Effector CD4-positive, alpha-beta T cell (primary cell): ENCODE measurements at regions not wholly inside any gene's neighbourhood (a gene's known extent, or its start where the extent isn't known, plus 50 kb on each side); places are given as distances from the start of the nearest gene placed in this dataset.
A peak's percentile ranks its signal among the peaks of the same experiment; 100 is the strongest.
"Not testable (repeated sequence)": the region's sequence is repeated elsewhere in the genome, so short reads cannot be mapped to it uniquely, and the experiment has no call there.

Source experiments
- DNase-seq: peaks from one replicate; pipeline ENCODE4 v3.0.0-alpha.2; 2020

DNA sequence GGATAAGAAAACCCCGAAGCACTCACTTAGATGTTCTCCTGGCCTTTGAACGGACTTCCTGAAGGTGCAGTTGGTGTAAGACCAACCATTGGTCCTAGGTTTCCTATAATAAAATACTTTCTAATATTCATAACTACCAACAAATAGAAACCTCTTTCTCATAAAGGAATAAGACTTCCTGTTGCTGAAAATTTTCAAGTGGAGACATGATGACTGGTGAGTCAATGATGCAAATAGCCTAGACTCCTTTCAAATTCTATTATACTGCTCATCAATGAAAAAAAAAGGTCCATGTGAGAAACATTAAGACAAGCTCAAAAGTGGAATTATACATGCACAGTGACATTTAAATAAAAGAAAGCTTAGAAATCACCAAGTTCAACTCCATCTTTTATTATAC is 862.8 kb downstream of the FAM181B start:
- no peak for DNase-seq

DNA sequence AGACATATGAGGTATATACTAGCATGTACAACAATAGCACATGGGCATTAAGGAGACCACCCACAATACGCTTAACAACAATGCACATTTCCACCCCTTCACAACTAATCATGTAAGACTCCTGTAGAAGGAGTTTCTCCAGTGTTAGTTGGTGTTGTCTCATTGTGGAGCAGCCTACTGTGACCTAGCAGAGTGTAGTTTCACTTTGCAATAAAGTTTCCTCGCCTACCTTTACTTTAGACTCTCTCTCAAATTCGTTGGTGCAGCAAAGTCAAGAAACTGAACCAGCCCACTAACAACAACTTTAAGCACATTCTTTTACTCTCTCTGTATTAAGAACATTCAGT is 863.6 kb downstream of the FAM181B start:
- DNase-seq: no peak

DNA sequence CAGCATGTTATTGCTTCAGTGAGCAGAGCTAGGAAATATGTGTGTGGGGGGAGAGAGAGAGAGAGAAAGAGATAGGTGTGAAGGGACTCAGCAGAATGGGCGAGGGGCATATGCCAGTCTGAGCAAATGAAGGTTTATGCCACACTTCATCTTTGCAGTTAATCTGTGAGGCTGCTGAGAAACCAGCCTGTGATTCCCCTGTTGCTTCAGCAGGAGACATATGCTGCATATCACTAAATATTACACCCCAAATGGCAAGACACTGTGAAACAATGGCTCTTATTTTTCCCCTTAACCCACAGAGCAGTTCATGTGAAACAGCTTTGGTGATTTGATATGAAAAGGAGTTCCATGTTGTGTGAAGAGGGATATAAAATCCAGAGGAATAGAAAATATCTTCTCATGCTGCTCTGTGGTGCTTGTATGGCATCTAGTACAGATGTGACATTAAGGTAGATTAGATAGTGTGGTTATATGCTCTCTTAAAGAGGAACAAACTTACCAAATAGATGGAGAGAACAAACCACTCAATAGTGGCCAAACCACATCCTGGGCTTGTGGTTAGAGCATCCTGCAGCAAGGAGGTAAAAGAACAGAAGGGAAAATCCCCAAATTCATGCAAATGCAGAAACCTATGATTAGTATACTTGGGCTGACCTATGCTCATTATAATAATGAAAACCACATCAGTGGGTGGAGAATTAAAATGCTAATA is 864.2 kb downstream of the FAM181B start:
- peak; percentile 76 for DNase-seq

DNA sequence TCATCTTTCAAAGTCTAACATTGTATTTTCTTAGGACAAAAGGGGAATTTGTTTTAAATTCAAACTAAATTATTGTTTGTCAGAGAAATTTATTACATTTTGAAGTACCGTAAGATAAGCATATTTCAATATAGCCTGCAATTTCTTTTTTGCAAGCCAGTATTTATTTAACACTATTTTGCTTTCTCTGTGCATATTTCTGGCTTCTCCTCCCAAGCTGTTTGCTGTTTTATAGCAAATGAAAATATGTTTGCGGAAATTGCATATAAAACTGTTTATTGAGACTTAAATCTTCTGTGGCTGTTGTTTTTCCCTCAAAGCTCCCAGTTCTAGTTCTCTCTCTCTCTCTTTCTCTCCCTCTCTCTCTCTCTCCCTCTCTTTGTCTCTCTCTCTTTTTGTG is 866.8 kb downstream of the FAM181B start:
- no peak for DNase-seq

DNA sequence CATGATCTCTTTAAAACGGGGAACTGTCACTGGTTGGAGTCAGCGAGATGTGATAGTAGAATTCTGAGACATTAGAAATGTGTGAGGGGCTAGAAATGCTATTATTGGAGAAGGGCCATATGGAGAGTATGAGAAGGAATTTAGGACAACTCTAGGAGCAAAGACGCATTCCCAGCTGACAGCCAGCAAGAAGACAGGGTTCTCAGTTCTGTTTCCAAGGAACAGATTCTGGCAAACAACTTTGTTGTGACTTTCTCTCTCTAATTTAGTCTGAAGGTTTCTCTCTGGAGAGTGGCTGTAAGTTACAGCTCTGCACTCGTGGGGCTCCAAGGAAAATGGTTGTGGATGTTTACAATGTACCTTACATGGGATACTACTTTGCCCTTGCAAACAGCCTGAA is 876.3 kb downstream of the FAM181B start:
- no peak for DNase-seq

DNA sequence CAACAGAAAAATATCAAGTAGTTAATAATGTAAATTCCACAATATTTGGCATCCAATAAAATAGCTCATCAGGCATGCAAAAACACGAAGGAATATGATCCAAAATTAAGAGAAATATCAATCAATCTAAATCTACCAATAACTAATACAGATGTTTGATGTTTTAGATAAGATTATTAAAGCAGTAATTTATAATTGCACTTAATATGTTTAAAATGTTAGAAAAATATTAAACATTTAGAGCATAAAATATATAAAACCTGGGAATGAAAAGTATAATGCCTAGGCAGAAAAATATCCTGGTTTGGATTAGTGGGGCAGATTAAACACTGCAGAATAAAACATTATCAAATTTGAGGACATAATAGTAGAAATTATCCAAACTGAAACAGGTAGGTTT is 879.9 kb downstream of the FAM181B start:
- DNase-seq: no peak

DNA sequence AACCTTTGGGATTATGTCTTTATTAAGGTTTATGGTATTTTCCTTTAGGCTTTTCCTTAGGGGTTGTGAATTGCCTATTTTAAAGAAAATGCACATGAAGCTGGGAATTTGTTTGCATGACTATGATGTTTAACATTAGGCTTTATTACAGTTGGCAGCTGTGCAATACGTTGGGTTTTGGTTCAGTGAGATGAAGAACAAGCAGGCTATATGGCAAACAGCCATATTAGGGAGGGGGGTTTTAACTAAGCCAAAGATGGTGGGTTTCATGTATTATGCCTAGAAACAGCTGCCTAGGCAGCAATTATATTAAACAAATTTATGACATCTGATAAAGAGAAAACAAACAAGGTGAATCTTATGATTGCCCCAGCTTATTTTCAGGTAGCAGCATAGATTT is 880.8 kb downstream of the FAM181B start:
- no peak for DNase-seq

DNA sequence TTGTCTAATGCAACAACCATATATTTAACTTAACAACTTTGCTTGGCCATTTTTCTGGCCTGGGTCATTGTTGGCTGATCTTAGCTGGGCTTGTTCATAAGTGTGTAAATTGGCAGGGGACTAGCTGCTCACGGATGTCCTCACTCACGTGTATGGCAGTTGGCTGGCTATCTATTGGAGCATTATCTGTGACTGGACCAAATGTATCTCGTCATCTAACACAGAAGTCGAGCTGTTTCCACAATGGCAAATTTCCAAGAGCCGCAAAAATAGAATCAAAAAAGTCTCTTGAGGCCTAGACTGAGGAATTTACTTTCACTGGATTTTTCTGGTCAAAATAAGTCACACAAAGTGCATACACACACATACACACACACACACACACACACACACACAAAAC is 893.3 kb downstream of the FAM181B start:
- DNase-seq: no peak

DNA sequence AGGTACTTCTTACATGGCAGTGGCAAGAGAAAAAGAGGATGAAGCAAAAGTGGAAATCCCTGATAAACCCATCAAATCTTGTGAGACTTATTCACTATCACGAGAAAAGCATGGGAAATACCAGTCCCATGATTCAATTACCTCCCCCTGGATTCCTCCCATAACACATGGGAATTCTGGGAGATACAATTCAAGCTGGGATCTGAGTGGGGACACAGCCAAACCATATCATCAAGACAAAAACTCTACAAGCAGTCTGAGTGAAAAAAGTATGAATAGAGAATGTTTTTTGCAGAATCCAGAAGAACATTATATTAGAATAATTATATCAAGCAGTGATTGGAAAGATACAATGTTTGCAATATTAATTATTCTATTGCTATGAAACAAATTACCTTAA is 893.7 kb downstream of the FAM181B start:
- no peak for DNase-seq

DNA sequence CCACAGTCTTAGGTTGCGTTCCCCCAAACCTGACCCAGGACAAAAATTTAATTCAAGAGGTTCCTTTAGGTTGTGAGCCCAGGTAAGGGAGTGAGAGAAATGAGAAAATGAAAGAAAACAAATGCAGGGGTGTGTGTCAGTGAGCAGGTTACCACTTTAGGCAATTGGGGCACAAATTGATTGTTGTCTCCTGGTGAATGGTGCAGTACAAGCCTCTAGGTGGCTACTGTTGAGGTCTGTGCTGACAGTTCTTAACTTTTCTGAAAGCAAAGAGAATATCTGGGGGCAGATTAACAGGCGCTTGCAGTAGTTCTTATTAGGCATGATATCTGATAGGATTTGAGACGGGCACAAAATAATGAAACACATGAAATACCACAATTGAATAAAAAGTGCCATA is 894.6 kb downstream of the FAM181B start:
- no peak for DNase-seq

DNA sequence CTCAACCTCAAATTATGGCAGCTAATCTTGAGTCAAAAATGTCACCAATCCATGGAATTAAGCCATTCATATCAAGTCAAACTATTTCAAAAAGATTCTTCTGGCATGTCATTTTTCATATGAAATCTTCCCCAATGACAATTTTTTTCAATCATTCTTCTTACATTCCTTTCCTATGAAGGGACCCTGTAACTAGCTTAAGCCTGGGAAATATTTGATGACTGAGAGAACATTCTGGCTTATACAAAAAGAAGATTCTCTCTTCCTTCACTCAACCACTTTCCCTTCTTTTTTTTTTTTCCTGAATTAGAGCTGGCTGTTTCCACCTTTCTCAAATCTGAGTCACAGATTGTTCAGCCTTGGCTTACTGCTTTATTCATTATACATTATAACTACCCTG is 903.7 kb downstream of the FAM181B start:
- no peak for DNase-seq

DNA sequence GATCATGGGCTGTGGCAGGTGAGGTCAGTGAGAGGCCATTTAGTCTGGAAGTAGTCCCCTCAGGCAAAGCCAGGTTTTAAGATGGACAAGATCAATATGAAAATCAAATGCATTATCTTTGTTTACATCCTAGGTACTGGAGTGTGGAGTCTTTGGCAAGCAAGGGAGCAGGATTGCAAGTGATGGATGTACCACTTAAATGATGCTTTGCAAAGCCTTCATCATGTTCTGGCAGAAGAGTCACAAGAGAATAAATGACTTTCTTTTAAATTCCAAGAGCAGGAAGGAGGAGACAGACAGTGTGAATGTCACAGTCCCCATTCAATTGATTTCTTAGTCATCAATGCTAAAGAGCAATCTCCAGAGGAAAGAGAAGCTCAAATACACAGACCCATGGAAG is 908.3 kb downstream of the FAM181B start:
- no peak for DNase-seq

DNA sequence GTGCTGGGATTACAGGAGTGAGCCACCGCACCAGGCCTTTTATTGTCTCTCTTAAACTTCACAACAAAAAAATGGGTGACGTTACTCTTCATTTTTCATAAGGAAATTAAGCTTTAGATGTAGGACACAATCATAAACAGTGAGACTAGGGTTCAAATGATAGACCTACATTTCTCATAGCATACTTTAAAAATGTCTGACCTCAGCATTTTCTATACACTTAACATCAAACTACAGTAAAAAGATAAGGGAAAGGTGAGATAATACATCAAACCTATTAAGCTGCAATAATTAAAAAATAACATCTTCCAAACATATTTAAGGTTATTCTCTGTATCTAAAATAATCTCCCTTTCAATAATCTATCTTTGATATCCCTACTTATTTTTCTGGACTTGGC is 914.2 kb downstream of the FAM181B start:
- DNase-seq: no peak

DNA sequence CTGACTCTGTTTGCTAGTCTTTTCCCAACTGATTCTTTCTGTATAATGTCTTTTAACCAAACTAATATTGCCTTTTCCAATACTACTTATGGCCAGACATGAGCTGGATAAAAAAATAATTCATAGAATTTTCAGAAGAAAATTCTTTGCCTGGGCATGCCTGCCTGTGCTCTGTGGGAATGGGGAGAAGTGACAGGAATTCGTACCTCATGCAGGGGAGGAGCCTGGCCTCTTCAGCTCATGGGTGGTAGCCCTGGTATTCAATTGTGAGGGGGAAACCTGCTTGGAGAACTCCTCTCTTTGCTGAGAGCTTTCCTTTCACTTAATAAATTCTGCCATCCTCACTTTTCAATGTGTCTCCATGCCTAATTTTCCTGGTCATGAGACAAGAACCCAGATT is 928.8 kb downstream of the FAM181B start:
- no peak for DNase-seq

DNA sequence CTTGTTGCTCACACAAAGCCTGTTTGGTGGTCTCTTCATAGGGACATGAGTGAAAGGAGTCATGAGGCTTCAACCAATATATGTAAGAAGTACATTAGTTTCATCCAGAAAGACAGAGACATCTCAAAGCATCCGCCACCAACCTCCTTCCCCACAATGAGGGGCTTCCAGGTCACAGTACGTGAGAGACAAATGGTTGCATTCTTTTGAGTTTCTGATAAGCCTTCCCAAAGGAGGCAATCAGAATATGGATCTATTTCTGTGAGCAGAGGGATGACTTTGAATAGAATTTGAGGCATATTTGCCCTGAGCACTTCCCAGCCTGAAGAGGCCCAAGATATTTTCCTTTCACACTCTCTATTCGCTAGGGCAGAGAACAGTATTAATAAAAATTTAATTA is 931.1 kb downstream of the FAM181B start:
- no peak for DNase-seq

DNA sequence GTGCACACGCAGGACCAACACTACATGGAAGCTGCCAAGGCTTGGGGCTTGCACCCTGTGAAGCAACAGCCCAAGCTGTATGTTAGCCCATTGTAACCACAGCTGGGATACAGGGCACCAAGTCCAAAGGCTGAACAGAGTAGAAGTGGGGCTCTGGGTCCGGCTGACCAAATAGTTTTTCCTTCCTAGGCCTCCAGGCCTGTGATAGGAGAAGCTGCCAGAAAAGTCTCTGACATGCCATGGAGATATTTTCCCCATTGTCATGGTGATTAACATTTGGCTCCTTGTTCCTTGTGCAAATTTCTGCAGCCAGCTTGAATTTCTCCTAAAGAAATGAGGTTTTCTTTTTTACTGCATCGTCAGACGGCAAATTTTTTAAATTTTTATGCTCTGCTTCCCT is 941.2 kb downstream of the FAM181B start:
- DNase-seq: no peak

DNA sequence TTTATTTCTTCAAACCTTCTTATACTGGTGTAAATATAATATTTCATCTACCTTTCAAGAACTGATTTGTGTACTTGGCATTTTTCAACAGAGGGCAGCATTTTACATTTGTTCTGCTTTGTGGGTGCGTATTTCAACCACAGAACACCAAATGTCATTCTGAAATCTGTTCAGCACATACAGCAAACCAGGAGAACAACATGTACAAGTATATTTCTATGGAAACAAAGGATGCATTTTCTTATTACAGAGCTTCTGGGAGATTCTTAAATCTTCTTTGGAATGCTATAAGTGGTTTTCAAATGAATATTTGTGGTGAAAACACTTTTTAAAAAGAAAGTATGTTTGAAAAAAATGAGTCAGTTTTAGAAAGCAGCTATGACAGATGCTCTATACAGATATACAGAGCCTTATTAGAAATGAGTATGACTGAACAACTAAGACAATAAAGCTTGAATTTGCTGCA is 946.0 kb downstream of the FAM181B start:
- no peak for DNase-seq

DNA sequence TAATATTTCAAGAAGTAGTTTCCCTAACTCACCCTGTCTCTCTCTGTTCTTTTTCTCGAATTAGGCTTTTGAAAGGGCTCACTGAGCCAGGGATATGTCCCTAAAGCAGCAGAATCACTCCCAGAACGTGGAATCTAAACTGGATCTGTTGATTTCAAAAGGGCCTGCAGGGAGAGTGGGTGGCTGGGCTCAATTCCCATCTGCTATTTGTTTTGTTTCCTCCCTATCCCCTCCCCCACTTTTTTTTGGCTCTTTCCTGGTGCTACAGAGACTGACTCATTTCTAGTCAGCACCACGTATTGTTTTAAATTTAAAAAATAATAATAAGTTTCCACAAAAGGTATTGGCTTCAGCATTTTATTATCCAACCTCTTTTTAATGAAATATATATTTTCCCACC is 961.5 kb downstream of the FAM181B start:
- no peak for DNase-seq

DNA sequence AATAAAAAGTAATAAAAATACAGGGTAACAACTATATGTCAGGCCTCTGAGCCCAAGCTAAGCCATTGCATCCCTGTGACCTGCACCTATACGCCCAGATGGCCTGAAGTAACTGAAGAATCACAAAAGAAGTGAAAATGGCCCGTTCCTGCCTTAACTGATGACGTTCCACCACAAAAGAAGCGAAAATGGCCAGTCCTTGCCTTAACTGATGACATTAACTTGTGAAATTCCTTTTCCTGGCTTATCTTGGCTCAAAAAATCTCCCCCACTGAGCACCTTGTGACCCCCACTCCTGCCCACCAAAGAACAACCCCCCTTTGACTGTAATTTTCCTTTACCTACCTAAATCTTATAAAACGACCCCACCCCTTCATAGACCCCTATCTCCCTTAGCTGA is 963.8 kb downstream of the FAM181B start:
- DNase-seq: not testable (repeated sequence)

DNA sequence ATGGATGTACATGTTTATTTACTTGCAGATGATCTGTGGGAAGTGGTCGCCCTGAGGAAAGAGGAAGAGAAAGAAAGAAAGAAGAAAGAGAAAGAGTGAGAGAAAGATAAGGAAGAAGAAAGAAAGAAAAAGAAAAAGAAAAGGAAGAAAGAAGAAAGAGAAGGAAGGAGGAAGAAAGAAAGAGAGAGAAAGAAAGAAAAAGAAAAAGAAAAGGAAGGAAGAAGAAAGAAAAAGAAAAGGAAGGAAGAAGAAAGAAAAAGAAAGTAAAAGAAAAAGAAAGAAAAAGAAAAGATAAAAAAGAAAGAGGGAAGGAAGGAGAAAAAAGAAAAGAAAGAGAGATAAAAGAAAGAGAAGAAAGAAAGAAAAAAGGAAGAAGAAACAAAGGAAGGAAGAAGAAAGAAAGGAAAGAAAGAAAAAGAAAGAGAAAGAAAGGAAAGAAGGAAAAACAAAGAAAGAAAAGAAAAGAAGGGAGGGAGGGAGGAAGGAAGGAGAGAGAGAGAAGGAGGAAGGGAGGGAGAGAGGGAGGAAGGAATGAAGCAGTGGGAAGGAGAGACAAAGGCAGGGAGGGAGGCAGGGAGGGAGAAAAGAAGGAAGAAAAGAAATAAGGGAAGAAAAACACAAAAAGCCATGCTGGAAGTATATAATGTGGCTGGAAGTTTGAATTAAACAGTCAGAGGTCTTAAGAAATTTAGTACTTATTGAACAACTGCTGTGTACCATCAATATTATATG is 976.6 kb downstream of the FAM181B start:
- DNase-seq: no peak

DNA sequence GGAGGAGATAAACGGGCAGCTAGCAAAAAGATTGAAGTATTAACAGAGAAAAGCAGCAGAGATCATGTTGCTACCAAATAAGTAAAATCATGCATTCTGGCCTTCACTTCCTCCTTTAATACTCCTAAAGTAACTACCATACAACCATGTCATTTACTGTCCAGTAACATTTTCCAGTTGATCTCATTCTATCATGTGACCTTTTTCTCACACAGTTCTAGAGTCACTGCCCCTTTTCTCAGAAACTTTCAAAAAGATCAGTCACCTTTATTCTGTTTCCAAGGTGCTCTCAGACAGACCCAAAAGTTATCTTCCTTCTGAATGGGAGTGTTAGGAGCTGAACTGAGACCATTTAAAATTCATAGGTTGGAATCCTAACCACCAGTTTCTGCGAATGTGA is 984.4 kb downstream of the FAM181B start:
- no peak for DNase-seq

DNA sequence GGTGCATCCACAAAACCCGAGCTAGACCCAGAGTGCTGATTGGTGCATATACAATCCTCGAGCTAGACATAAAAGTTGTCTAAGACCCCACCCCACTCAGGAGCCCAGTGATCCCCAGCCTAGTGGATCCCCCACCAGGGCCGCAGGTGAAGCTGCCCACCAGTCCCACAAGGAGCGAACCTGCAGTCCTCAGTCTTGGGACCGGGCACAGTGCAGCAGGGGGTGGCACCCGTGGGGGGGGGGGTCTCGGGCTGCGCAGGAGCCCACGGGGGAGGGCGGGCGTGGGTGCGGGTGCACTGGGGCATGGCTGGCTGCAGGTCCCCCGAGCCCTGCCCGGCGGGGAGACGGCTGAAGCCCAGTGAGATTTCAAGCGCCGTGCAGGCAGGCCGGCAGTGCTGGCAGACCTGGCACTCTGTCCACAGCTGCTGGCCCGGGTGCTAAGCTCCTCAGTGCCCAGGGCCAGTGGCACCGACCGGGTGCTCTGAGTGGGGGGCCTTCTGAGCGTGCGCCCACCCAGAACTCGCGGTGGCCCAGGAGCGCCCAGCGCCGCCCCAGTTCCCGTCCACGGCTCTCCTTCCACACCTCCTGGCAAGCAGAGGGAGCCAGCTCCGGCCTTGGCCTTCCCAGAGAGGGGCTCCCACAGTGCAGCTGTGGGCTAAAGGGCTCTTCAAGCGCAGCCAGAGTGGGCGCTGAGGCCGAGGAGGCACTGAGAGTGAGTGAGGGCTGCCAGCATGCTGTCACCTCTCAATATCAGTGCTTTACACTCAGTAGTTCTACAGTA is 989.1 kb downstream of the FAM181B start:
- no peak for DNase-seq

DNA sequence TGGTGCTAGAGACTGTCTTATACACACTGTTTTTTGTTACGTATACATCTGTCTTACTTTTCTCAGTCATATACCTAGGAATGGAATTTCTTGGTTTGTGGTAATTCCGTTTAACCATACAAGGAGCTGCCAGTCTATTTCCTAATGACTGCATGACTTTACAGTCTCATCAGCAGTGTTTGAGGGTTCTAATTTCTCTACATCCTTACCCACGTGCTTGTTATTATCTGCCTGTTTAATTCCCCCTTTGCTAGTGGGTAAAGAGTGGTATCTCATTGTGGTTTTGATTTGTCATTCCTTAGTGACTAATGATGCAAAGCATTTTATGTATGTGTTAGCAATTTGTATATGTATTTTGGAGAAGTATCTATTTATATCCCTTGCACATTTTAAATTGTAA is 1008.0 kb downstream of the FAM181B start:
- no peak for DNase-seq

DNA sequence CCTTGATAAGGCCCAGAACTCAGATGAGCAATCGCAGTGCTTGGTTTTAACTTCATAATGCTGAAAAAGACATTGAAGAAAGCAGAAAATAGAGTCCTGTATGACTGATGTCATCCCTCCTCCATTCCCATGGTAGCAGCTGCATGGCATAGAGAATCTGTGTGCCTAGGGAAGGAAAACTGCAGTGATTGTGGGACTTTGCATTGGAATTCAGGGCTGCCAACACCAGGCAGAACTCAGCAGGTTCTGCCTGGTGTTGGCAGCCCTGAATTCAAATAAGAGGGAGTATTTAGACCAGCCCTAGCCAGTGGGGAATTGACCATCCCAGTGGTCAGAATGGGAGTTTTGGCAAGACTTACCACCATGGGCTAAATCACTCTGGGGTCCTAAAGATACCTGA is 1016.0 kb downstream of the FAM181B start:
- DNase-seq: no peak
